OCI-LY3 (cell line): ENCODE measurements at regions not wholly inside any gene's neighbourhood (a gene's known extent, or its start where the extent isn't known, plus 50 kb on each side); places are given as distances from the start of the nearest gene placed in this dataset.

Experiments
- CTCF ChIP-seq: fragments of 200-600, 300-600 bp; sonication (generic); IDR thresholded peaks from 2 replicates; pipeline ENCODE4 v1.5.1; 2014; ENCODE audit warnings: antibody characterized with exemption, low read length, low read depth
- EZH2phosphoT487 ChIP-seq: fragments of 200-600 bp; shearing (Covaris generic); IDR thresholded peaks from 2 replicates; pipeline ENCODE4 v1.6.1; 2018; ENCODE audit warnings: antibody characterized with exemption, mixed run types, low read depth

- no peak for TF ChIP-seq EZH2phosphoT487
- no peak for TF ChIP-seq CTCF
Observed at GRCh38 chr2:200185628-200186000, 120.9 kb upstream of the SPATS2L start.
